ENCODE measurements at regions not wholly inside any gene's neighbourhood (a gene's known extent, or its start where the extent isn't known, plus 50 kb on each side); places are given as distances from the start of the nearest gene placed in this dataset.
A peak's percentile ranks its signal among the peaks of the same experiment; 100 is the strongest.

GRCh38 chr18:51654488-51655326 lies 457.2 kb upstream of the MEX3C start:
- DNase-seq: no peak

DNA sequence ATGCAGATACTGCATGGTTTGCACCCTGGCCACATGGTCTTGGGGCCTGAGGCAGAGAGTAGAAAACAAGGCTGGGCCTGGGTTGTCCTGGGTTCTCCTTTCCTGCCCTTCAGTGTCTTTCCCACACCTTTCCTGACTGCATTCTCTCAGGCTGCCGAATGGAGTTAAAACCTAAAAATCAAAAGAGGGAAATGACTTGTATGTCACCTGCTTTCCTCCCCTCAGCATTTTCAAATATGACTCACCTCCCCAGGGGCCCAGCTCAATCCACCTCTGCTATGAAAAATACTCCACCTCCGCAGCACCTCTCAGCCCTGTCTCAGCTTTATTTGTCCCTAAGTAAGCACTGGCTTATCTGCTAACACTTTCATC lies 457.8 kb upstream of the MEX3C start:
- no peak for DNase-seq

GRCh38 chr18:51656249-51656648 lies 458.8 kb upstream of the MEX3C start:
- DNase-seq: no peak

DNA sequence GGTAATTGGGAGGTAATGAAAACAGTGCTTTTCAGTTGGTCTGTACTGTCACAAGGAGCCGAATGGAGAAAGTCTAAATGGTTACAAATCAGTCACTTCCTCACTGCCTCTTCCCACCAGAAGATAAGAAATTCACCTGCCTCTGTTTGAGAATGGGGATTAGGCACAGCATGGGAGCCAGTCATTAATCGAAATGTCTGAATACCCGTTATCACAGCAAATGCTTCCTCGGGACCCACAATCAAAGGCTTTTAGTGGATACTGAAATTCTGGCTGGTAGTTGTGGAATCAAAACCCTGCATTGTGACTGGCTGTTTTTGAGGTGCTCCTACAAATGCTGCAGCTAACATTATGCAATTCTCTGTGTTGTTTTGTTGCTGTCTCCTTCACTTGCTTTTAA lies 461.0 kb upstream of the MEX3C start:
- no peak for DNase-seq

DNA sequence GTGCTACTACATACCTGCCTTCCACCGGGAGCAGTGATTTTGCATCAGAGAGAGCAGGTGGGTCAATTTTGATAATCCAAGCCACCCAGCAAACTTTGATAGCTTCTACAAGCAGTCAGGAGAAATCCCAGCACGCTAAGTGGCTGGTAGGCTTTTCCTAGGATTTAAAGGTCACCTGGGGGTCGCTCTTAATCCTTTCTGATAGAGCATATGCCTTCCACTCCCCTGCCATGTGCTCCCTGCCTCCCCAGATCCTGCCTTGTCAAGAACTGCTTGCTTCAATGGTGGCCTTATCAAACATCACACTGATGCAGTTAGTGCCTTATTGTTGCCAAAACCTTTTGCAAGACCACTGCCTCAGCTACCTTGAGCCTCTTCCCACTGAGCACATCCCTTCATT lies 462.3 kb upstream of the MEX3C start:
- DNase-seq: no peak

DNA sequence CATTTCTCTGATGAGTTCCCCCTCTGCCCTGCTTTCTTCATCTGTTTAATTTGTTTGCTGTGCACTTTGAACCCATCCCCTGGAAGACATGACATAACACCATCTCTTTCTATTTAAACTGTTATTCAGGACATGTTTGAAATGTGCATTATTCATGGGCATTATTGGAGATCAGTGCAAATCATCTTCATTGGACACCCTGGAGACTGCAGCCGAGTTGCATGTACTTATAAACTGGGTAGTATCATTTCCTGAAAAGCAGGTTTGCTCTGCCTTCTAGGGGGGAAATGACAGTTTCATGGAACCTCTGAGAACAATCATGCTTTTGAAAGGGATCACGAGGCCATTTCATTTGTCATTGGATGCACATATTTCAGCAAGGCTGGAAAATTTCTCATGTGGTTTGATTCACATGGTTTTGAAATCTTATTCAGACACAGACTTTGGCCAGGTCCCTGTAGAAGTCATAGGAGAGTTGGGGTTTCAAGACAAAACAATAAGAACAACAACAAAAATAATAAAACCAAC lies 462.8 kb upstream of the MEX3C start:
- no peak for DNase-seq

GRCh38 chr18:51664236-51664635 lies 466.8 kb upstream of the MEX3C start:
- DNase-seq: no peak

GRCh38 chr18:51666763-51667191 lies 469.3 kb upstream of the MEX3C start:
- peak; percentile 41 for DNase-seq

GRCh38 chr18:51668101-51668500 lies 470.6 kb upstream of the MEX3C start:
- peak; percentile 26 for DNase-seq

GRCh38 chr18:51668607-51669006 lies 471.1 kb upstream of the MEX3C start:
- DNase-seq: no peak

- no peak for DNase-seq
Measured at GRCh38 chr18:51686590-51686989, 489.1 kb upstream of the MEX3C start.

GRCh38 chr18:51687845-51688585 lies 490.5 kb upstream of the MEX3C start:
- DNase-seq: no peak

- DNase-seq: no peak
Measured at GRCh38 chr18:51692612-51693011, 495.1 kb upstream of the MEX3C start.

DNA sequence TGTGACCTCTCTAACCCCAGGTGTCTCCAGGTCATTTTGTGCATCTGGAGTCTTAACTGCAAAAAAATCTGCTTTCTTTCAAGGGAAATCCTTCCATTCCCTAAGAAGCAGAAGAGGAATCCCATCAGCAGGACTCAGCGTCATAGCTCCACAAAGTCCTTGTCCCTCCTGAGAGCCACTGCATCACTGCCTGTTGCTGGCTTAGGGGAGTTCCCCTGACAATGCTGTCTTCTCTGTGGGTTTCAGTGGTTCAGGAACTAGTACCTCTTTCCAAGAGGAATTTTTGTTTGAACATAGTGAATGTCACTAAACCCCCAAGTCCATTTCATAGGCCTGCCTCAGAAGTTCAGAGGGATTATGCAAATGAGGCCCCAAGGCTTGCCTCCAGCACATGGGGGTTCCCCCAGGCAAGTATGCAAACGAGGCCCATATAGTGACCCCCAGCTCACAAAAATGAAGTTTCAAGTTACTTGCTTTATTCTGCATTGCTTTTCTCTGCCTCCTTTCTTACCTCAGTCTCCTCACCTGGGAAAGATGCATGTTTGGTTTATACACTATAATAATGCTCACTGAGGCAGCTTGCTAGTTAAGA lies 513.9 kb upstream of the MEX3C start:
- no peak for DNase-seq

DNA sequence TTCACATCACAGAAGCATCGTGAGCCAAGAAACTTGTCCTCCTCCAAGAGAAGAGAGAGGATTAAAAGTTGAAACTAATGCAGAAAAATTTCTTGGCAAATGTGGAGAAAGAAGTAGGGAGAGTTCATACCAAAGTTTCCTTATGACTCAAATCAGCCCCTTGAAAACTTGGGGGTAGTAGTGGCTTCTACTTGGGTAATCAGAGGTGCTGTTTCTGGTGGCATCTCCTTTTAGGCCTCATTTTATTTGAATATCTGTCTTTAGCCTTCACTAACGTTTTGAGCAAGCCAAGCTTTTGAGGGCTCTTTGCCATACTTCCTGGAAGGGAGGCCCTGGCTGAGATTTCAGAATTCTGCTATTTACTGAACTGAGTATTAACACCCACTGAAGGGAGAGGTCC lies 515.3 kb upstream of the MEX3C start:
- no peak for DNase-seq

DNA sequence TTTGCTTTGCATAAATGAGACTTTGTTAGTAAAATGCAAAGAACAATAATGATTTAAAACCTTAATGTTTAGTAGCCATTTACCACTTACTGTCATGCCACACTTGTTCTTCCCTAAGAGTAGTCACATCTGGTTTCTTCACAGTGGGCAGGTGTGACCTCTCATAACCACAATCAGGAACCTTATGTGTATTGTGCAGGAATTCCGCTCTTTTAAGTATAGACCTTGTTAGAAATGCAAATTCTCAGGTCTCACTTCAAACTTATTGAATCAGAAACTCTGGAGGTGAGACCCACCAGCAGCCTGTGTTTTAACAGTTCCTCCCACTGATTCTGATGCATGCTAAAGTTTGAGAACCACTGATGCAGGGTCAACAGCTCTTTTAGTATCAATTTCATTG lies 518.8 kb upstream of the MEX3C start:
- DNase-seq: no peak

DNA sequence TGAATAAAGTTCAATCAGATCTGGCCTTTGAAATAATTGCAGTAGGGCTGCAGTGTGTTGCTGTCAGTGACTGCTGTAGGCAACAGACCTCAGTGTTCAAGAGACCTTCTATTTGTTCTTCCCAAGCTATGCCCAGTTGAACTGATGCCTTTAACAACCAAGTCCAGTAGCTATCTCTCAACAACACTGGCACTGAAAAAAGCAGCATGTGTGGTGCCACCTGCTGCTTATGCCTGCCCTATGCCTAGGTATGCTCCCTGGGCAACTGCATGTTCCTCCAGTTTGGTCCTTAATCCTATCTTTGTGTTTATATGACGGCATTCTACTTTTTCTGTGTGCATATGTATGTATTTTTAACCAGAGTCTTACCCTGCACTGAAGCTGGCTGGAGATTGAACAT lies 523.9 kb upstream of the MEX3C start:
- DNase-seq: no peak

- no peak for DNase-seq
Measured at GRCh38 chr18:51721996-51722395, 524.5 kb upstream of the MEX3C start.

- no peak for DNase-seq
Measured at GRCh38 chr18:51724790-51725721, 527.6 kb upstream of the MEX3C start.

- no peak for DNase-seq
Measured at GRCh38 chr18:51726614-51727013, 529.1 kb upstream of the MEX3C start.

DNA sequence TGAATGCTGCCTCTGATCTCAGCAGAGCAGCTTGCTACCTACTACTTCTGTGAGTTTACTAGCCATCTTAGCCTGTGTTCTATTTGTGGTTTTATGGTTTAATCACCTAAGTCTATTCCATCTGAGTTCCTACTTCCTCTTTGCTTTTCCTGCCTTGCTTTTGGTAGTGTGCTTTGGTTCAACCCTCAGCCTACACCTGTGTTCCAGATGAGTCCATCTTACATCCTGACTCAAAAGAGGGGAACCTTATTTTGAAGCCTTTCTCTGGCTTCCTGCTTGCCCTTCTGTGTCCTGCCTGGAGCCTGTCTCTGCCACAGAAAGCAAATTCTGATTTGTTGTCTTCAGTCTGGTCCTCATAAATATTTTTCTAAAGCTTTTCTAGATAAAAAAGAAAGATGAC lies 530.3 kb upstream of the MEX3C start:
- no peak for DNase-seq

- DNase-seq: no peak
Measured at GRCh38 chr18:51731070-51731469, 533.6 kb upstream of the MEX3C start.

Measured in skin of body (tissue), 1 donor.